Endothelial cell of umbilical vein (primary cell): ENCODE measurements at regions not wholly inside any gene's neighbourhood (a gene's known extent, or its start where the extent isn't known, plus 50 kb on each side); places are given as distances from the start of the nearest gene placed in this dataset.

ENCODE experiments used
- BruUV-seq: library from RNA; stranded (reverse); fragments of 400-500 nt; replicated peaks from 2 replicates; lab custom pipeline; 2021; lab: Mats Ljungman, UMichigan
- CTCF ChIA-PET: fragments of 300-600, 350-600 bp; sonication (Branson Sonifier 250); formaldehyde crosslinking; loops from one replicate; lab custom pipeline; 2021; ENCODE audit warnings: antibody characterized with exemption, inconsistent platforms; lab: Charles Lee
- POLR2A ChIA-PET: fragments of 300-600, 350-600 bp; sonication (Branson Sonifier 250); formaldehyde crosslinking; loops from one replicate; lab custom pipeline; 2021; ENCODE audit warnings: antibody characterized with exemption, inconsistent platforms; lab: Charles Lee
- DNase-seq: peaks from one replicate; pipeline ENCODE4 v3.0.0-alpha.2; 2011; ENCODE audit warnings: low read depth, low spot score
- FAIRE-seq: peaks from 2 replicates; lab custom pipeline; 2011; peaks lifted over from hg19 to GRCh38; lab: Jason Lieb, UNC
- H2AFZ ChIP-seq: 2 replicates; pipeline ENCODE4 v1.6.0; 2012; ENCODE audit warnings: low read depth, low read length, control low read depth, inconsistent platforms
- H3K27ac ChIP-seq: 2 replicates; pipeline ENCODE4 v1.5.1; 2011; ENCODE audit warnings: low read depth, mild to moderate bottlenecking, control low read depth, low read length, moderate library complexity; ENCODE audit not compliant: insufficient read depth
- H3K27me3 ChIP-seq, 2 experiments: 2 replicates each; pipeline versions ENCODE4 v1.6.0 to v1.6.1; 2011; ENCODE audit warnings: low read length in 2 of 2, mixed read lengths in 1 of 2; ENCODE audit not compliant: control insufficient read depth in 2 of 2, insufficient read depth in 2 of 2
- H3K36me3 ChIP-seq, 2 experiments: 2 replicates in 1 of 2; 3 replicates in 1 of 2; pipeline ENCODE4 v1.5.1; 2011; ENCODE audit warnings: low read length in 2 of 2, mild to moderate bottlenecking in 1 of 2, moderate library complexity in 1 of 2; ENCODE audit not compliant: control insufficient read depth in 2 of 2, insufficient read depth in 2 of 2; ENCODE audit errors: extremely low read depth in 1 of 2
- H3K4me1 ChIP-seq: 3 replicates; pipeline ENCODE4 v1.5.1; 2011; ENCODE audit warnings: mild to moderate bottlenecking, low read length; ENCODE audit not compliant: control insufficient read depth, insufficient read depth; ENCODE audit errors: extremely low read depth
- H3K4me2 ChIP-seq: 2 replicates; pipeline ENCODE4 v1.6.1; 2011; ENCODE audit warnings: low read length, control low read depth, mixed read lengths; ENCODE audit not compliant: insufficient read depth
- H3K4me3 ChIP-seq, 3 experiments: fragments of 200-600 bp in 1 of 3; sonication (generic), shearing (Covaris generic) in 1 of 3; replicated peaks in 1 of 3; 2 replicates each; pipeline ENCODE4 v1.5.1; 2011 to 2016; ENCODE audit warnings: control low read depth in 3 of 3, low read length in 3 of 3, mild to moderate bottlenecking in 2 of 3, inconsistent platforms in 1 of 3, low read depth in 1 of 3, moderate library complexity in 1 of 3; ENCODE audit not compliant: insufficient read depth in 1 of 3
- H3K79me2 ChIP-seq: 2 replicates; pipeline ENCODE4 v1.6.0; 2012; ENCODE audit warnings: low read length, inconsistent platforms; ENCODE audit not compliant: control insufficient read depth, insufficient read depth
- H3K9ac ChIP-seq: replicated peaks from 2 replicates; pipeline ENCODE3; 2011; ENCODE audit warnings: low read length, control low read depth; ENCODE audit not compliant: insufficient read depth; ENCODE audit errors: extremely low read depth
- H3K9me1 ChIP-seq: replicated peaks from 3 replicates; pipeline ENCODE4 v1.6.0; 2011; ENCODE audit warnings: mild to moderate bottlenecking, low read length; ENCODE audit not compliant: control insufficient read depth, insufficient read depth; ENCODE audit errors: extremely low read depth
- H3K9me3 ChIP-seq: replicated peaks from 2 replicates; pipeline ENCODE4 v1.5.1; 2012; ENCODE audit warnings: low read length, inconsistent platforms; ENCODE audit not compliant: control insufficient read depth, insufficient read depth
- H4K20me1 ChIP-seq: replicated peaks from 2 replicates; pipeline ENCODE3; 2011; ENCODE audit warnings: mild to moderate bottlenecking, low read length; ENCODE audit not compliant: control insufficient read depth, insufficient read depth; ENCODE audit errors: extremely low read depth
- EZH2 ChIP-seq: IDR thresholded peaks from 2 replicates; pipeline ENCODE4 v1.6.1; 2012; ENCODE audit warnings: borderline replicate concordance, low read depth, mild to moderate bottlenecking, moderate library complexity, low read length, inconsistent platforms; ENCODE audit not compliant: severe bottlenecking
- FOS ChIP-seq: IDR thresholded peaks from 2 replicates; pipeline ENCODE4 v1.6.1; 2011; ENCODE audit warnings: mild to moderate bottlenecking, low read length, moderate library complexity, borderline replicate concordance; ENCODE audit not compliant: insufficient read depth
- GATA2 ChIP-seq: IDR thresholded peaks from 2 replicates; pipeline ENCODE4 v1.7.0; 2011; ENCODE audit warnings: low read depth, mild to moderate bottlenecking, moderate library complexity, mixed read lengths, low read length; ENCODE audit not compliant: insufficient read length, insufficient read depth
- JUN ChIP-seq: IDR thresholded peaks from 2 replicates; pipeline ENCODE4 v1.6.1; 2011; ENCODE audit warnings: borderline replicate concordance, low read depth; ENCODE audit not compliant: insufficient read length, insufficient read depth
- MAX ChIP-seq: IDR thresholded peaks from 2 replicates; pipeline ENCODE4 v1.6.1; 2011; ENCODE audit not compliant: insufficient read depth, insufficient read length
- MYC ChIP-seq: IDR thresholded peaks from one replicate; pipeline ENCODE4 v1.6.1; 2011; ENCODE audit warnings: mild to moderate bottlenecking, low read depth, low read length
- POLR2A ChIP-seq: IDR thresholded peaks from 2 replicates; pipeline ENCODE4 v1.6.1; 2012; ENCODE audit warnings: low read depth, mild to moderate bottlenecking, control low read depth, low read length
- POLR2AphosphoS5 ChIP-seq: IDR thresholded peaks from 2 replicates; pipeline ENCODE4 v1.6.1; 2012; ENCODE audit warnings: low read depth, mild to moderate bottlenecking, control low read depth, low read length, moderate library complexity; ENCODE audit not compliant: insufficient read depth
- dilution Hi-C: fragments of 300-500 bp; cut with MboI; formaldehyde crosslinking; loops from one replicate; pipeline ENCODE4 v1.15.0; 2019; ENCODE audit warnings: low sequenced_read_pairs; ENCODE audit not compliant: extremely low pct_ligation_motif_present
- intact Hi-C: fragments of 100-400 bp; cut with micrococcal nuclease; formaldehyde crosslinking; loops from one replicate; pipeline ENCODE4 v1.10.0; 2022
- TF ChIP-seq, protein P1 (sequence below), 2 donors: IDR thresholded peaks; 1 replicate in 1 of 2; 2 replicates in 1 of 2; pipeline ENCODE4 v1.5.1; 2011; ENCODE audit warnings: low read length in 2 of 2, mild to moderate bottlenecking in 2 of 2, moderate library complexity in 2 of 2, control low read depth in 1 of 2, inconsistent platforms in 1 of 2, low read depth in 1 of 2; ENCODE audit not compliant: insufficient read depth in 1 of 2; ENCODE audit errors: extremely low read depth in 1 of 2

GRCh38 chr10:113310347-113310746 lies 242.5 kb upstream of the HABP2 start:
- H3K4me1 ChIP-seq = no peaks in the 10 kb centered on the region
- ChIA-PET CTCF (interaction anchor here (0.6 kb wide), 1 partner anchor 62 kb away, joined by 3 read pairs; no protein-coding TSS in a partner anchor), POLR2A (interaction anchor here (0.7 kb wide), 1 partner anchor 17 kb away, joined by 3 read pairs; no protein-coding TSS in a partner anchor)
- no peaks in the 10 kb centered on the region for H3K27me3 ChIP-seq
- FAIRE-seq = no peak
- TF ChIP-seq MYC = no peak
- no peak for TF ChIP-seq MAX
- no peak for TF ChIP-seq EZH2
- TF ChIP-seq POLR2AphosphoS5 = no peak
- TF ChIP-seq FOS = no peak
- no peak for TF ChIP-seq POLR2A
- TF ChIP-seq, protein P1, sequence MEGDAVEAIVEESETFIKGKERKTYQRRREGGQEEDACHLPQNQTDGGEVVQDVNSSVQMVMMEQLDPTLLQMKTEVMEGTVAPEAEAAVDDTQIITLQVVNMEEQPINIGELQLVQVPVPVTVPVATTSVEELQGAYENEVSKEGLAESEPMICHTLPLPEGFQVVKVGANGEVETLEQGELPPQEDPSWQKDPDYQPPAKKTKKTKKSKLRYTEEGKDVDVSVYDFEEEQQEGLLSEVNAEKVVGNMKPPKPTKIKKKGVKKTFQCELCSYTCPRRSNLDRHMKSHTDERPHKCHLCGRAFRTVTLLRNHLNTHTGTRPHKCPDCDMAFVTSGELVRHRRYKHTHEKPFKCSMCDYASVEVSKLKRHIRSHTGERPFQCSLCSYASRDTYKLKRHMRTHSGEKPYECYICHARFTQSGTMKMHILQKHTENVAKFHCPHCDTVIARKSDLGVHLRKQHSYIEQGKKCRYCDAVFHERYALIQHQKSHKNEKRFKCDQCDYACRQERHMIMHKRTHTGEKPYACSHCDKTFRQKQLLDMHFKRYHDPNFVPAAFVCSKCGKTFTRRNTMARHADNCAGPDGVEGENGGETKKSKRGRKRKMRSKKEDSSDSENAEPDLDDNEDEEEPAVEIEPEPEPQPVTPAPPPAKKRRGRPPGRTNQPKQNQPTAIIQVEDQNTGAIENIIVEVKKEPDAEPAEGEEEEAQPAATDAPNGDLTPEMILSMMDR (IDR thresholded peaks at IDR 0.05; ENCODE audit: extremely low read depth in 1 of 2, insufficient read depth in 1 of 2, low read depth in 1 of 2, low read length in 2 of 2) = no peak
- TF ChIP-seq JUN = no peak
- no peak for TF ChIP-seq GATA2
- H4K20me1 ChIP-seq = no peaks in the 10 kb centered on the region
- BruUV-seq = no TSS peak
- no peak overlapping the region for H3K4me3 ChIP-seq
- no peaks in the 10 kb centered on the region for H3K9me3 ChIP-seq
- H3K36me3 ChIP-seq = no peaks in the 10 kb centered on the region
- H3K4me2 ChIP-seq = no peak overlapping the region
- no peak overlapping the region for H3K27ac ChIP-seq
- H3K9ac ChIP-seq = no peak overlapping the region
- dilution Hi-C loops (no loop called here), intact Hi-C loops (no loop called here)
- H3K79me2 ChIP-seq = no peaks in the 10 kb centered on the region
- DNase-seq = no peak
- H2AFZ ChIP-seq = no peak overlapping the region
- H3K9me1 ChIP-seq = no peaks in the 10 kb centered on the region
